Large intestine (tissue), 3 donors: ENCODE measurements at regions not wholly inside any gene's neighbourhood (a gene's known extent, or its start where the extent isn't known, plus 50 kb on each side); places are given as distances from the start of the nearest gene placed in this dataset.

Source experiments
- DNase-seq, 2 donors: peaks; one replicate each; pipeline versions ENCODE4 v3.0.0 to v3.0.0-alpha.2; 2013
- H3K27ac ChIP-seq: one replicate; pipeline ENCODE4 v1.5.1; 2013; ENCODE audit warnings: low read length
- H3K27me3 ChIP-seq: 2 replicates; pipeline ENCODE4 v1.6.1; 2013; ENCODE audit warnings: low read length; ENCODE audit not compliant: control insufficient read depth, insufficient read depth
- H3K36me3 ChIP-seq: 2 replicates; pipeline ENCODE4 v1.6.1; 2013; ENCODE audit warnings: low read length; ENCODE audit not compliant: control insufficient read depth, insufficient read depth
- H3K4me1 ChIP-seq: one replicate; pipeline ENCODE4 v1.6.1; 2013; ENCODE audit warnings: low read length; ENCODE audit not compliant: control insufficient read depth, insufficient read depth
- H3K4me3 ChIP-seq: one replicate; pipeline ENCODE4 v1.5.1; 2013; ENCODE audit warnings: low read length
- H3K9me3 ChIP-seq: one replicate; pipeline ENCODE4 v1.6.1; 2013; ENCODE audit warnings: mild to moderate bottlenecking, low read depth, low read length, moderate library complexity; ENCODE audit not compliant: control insufficient read depth
- WGBS: methylation state at CpG from one replicate; pipeline ENCODE4 v1.1.5; 2013; ENCODE audit warnings: low lambda C conversion rate; ENCODE audit not compliant: insufficient coverage; 5-methylcytosine and 5-hydroxymethylcytosine counted together

GRCh38 chr1:192943522-192943921 lies 115.6 kb downstream of the UCHL5 start:
- DNase-seq, result no peak
- Histone ChIP-seq H3K4me1 (no peaks in the 10 kb centered on the region), H3K4me3 (no peak overlapping the region), H3K27me3 (no peaks in the 10 kb centered on the region), H3K9me3 (no peaks in the 10 kb centered on the region), H3K27ac (no peak overlapping the region), H3K36me3 (no peaks in the 10 kb centered on the region)
- WGBS, result 80% methylated on average over 1 of the region's 1 CpG

GRCh38 chr1:192945390-192946130 lies 113.6 kb downstream of the UCHL5 start:
- H3K27ac ChIP-seq, result no peak overlapping the region
- no peaks in the 10 kb centered on the region for H3K4me1 ChIP-seq
- WGBS, result 90% methylated on average over 3 of the region's 5 CpGs
- no peaks in the 10 kb centered on the region for H3K27me3 ChIP-seq
- DNase-seq, result no peak
- no peaks in the 10 kb centered on the region for H3K9me3 ChIP-seq
- no peaks in the 10 kb centered on the region for H3K36me3 ChIP-seq
- H3K4me3 ChIP-seq, result no peak overlapping the region

DNA sequence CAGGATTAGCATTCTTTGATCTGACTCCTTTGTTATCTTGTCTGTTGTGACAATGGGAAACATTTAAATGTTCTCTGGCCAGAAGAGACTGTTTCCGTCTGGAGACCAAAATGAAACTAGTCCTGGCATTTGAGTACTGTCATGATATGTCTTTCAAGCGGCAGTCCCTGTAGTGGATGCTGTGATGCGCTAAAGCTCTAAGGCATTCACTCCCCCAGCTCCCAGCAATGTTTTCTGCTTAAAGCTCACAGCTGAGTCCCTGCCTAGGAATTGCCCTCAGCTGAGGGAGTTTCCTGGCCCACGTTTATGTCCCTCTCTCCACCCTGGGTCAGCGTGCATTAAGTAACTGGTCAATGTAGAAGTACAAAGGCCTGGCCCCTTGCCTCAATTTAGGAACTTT lies 109.4 kb downstream of the UCHL5 start:
- DNase-seq, result no peak
- Histone ChIP-seq H3K27ac (no peak overlapping the region), H3K36me3 (no peaks in the 10 kb centered on the region), H3K4me3 (no peak overlapping the region), H3K4me1 (no peaks in the 10 kb centered on the region), H3K27me3 (no peaks in the 10 kb centered on the region), H3K9me3 (no peaks in the 10 kb centered on the region)
- WGBS, result no CpG with 5 or more reads among the region's 5 CpGs

GRCh38 chr1:192950926-192951325 lies 108.2 kb downstream of the UCHL5 start:
- Histone ChIP-seq H3K27me3 (no peaks in the 10 kb centered on the region), H3K27ac (no peak overlapping the region), H3K36me3 (no peaks in the 10 kb centered on the region), H3K9me3 (no peaks in the 10 kb centered on the region), H3K4me3 (no peak overlapping the region), H3K4me1 (no peaks in the 10 kb centered on the region)
- no CpG with 5 or more reads among the region's 3 CpGs for WGBS
- DNase-seq, result no peak

DNA sequence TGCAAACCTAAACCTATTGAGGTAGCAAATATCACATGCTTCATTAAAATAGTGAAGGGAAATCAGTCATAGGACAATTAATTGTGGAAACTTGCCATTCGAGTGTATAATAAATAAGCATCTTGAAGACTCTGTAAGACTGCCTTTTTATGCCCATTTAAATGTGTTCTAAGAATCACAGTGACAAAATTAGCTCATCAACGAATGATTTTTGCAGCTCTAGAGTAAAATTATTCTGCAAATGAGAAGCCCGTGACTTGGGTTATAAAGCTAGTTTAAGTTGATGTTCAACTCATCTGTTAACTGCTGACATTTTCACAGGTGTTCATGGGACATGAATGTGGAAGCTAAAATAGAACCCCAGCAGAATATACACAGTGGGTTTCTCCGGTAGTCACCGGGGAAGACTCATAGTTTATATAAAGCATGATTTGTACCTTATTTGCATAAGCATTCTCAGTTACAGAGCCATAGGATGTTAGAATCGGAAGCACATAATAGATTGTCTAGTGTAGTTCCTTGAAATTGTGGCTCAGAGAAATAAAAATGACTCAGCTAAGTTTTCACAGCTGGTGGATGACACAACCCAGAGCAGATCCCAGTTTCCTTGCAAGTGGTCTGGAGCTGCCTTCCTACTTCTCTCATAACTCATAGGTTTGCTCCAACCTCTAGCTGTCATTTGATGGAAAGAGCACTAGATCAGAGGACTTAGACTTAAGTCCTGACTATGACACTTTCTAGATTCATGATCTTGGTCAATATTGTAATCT lies 107.3 kb downstream of the UCHL5 start:
- no peak overlapping the region for H3K4me3 ChIP-seq
- H3K27me3 ChIP-seq, result no peaks in the 10 kb centered on the region
- 96% methylated on average over 3 of the region's 6 CpGs for WGBS
- no peak overlapping the region for H3K27ac ChIP-seq
- no peaks in the 10 kb centered on the region for H3K36me3 ChIP-seq
- H3K4me1 ChIP-seq, result no peaks in the 10 kb centered on the region
- DNase-seq, result peak; percentile 10 to 21
- H3K9me3 ChIP-seq, result no peaks in the 10 kb centered on the region

GRCh38 chr1:192952646-192953045 lies 106.5 kb downstream of the UCHL5 start:
- DNase-seq, result no peak
- 80% methylated on average over 1 of the region's 2 CpGs for WGBS
- Histone ChIP-seq H3K4me1 (no peaks in the 10 kb centered on the region), H3K36me3 (no peaks in the 10 kb centered on the region), H3K9me3 (no peaks in the 10 kb centered on the region), H3K4me3 (no peak overlapping the region), H3K27ac (no peak overlapping the region), H3K27me3 (no peaks in the 10 kb centered on the region)

- H3K4me3 ChIP-seq, result no peak overlapping the region
- 85% methylated on average over 2 of the region's 7 CpGs for WGBS
- H3K9me3 ChIP-seq, result no peaks in the 10 kb centered on the region
- H3K4me1 ChIP-seq, result no peaks in the 10 kb centered on the region
- H3K27me3 ChIP-seq, result no peaks in the 10 kb centered on the region
- peak in 1 of 2 donors; percentile 14 for DNase-seq
- H3K36me3 ChIP-seq, result no peaks in the 10 kb centered on the region
- H3K27ac ChIP-seq, result no peak overlapping the region
Measured at GRCh38 chr1:192954705-192955265, 104.4 kb downstream of the UCHL5 start.

GRCh38 chr1:192958350-192958749 lies 100.8 kb downstream of the UCHL5 start:
- H3K4me3 ChIP-seq, result no peak overlapping the region
- H3K9me3 ChIP-seq, result no peaks in the 10 kb centered on the region
- no peaks in the 10 kb centered on the region for H3K36me3 ChIP-seq
- DNase-seq, result no peak
- H3K27me3 ChIP-seq, result no peaks in the 10 kb centered on the region
- no peaks in the 10 kb centered on the region for H3K4me1 ChIP-seq
- H3K27ac ChIP-seq, result no peak overlapping the region

- H3K27ac ChIP-seq, result no peak overlapping the region
- no peaks in the 10 kb centered on the region for H3K9me3 ChIP-seq
- H3K4me3 ChIP-seq, result no peak overlapping the region
- no peak for DNase-seq
- H3K4me1 ChIP-seq, result no peaks in the 10 kb centered on the region
- H3K27me3 ChIP-seq, result no peaks in the 10 kb centered on the region
- H3K36me3 ChIP-seq, result no peaks in the 10 kb centered on the region
Measured at GRCh38 chr1:192958871-192959270, 100.3 kb downstream of the UCHL5 start.

- Histone ChIP-seq H3K9me3 (no peaks in the 10 kb centered on the region), H3K27ac (no peak overlapping the region), H3K27me3 (no peaks in the 10 kb centered on the region), H3K36me3 (no peaks in the 10 kb centered on the region), H3K4me1 (no peaks in the 10 kb centered on the region), H3K4me3 (no peak overlapping the region)
- no peak for DNase-seq
Measured at GRCh38 chr1:192959657-192960186, 99.4 kb downstream of the UCHL5 start.
